Right lobe of liver (tissue), 6 donors: ENCODE measurements at regions not wholly inside any gene's neighbourhood (a gene's known extent, or its start where the extent isn't known, plus 50 kb on each side); places are given as distances from the start of the nearest gene placed in this dataset.

ENCODE experiments used
- ATAC-seq, 4 donors: fragments of 200-7000 bp; cut with Tn5 transposase; one replicate each; pipeline ENCODE4 v1.9.1; 2020; ENCODE audit warnings: mild to moderate bottlenecking in 4 of 4, moderate library complexity in 4 of 4
- DNase-seq, 3 donors: peaks; one replicate each; pipeline ENCODE4 v3.0.0-alpha.2; 2020
- H3K27ac ChIP-seq, 3 donors: fragments of 200-600 bp; one replicate each; pipeline ENCODE4 v1.8.0; 2022
- H3K27me3 ChIP-seq, 2 donors: fragments of 200-600 bp; one replicate each; pipeline ENCODE4 v1.8.0; 2022
- H3K36me3 ChIP-seq, 4 donors: fragments of 200-600 bp; sonication (generic) in 1 of 4; one replicate each; pipeline versions ENCODE4 v1.5.1 to v1.8.0; 2017 to 2022; ENCODE audit warnings: control low read depth in 1 of 4
- H3K4me1 ChIP-seq, 4 donors: fragments of 200-600 bp; sonication (generic) in 1 of 4; one replicate each; pipeline versions ENCODE4 v1.5.1 to v1.8.0; 2017 to 2022; ENCODE audit warnings: control low read depth in 1 of 4
- H3K4me3 ChIP-seq, 3 donors: fragments of 200-600 bp; one replicate each; pipeline ENCODE4 v1.8.0; 2022
- H3K9me3 ChIP-seq, 4 donors: fragments of 200-600 bp; sonication (generic) in 1 of 4; one replicate each; pipeline versions ENCODE4 v1.5.1 to v1.8.0; 2017 to 2022; ENCODE audit warnings: control low read depth in 1 of 4
- CTCF ChIP-seq, 4 donors: fragments of 200-600 bp in 3 of 4; fragments of 450-650 bp in 1 of 4; IDR thresholded peaks; one replicate each; pipeline versions ENCODE4 v1.5.1 to v1.8.0; 2016 to 2022; ENCODE audit warnings: antibody characterized with exemption in 4 of 4, mild to moderate bottlenecking in 2 of 4
- POLR2A ChIP-seq: fragments of 450-650 bp; IDR thresholded peaks from one replicate; pipeline ENCODE4 v1.6.1; 2017; ENCODE audit warnings: antibody characterized with exemption, mild to moderate bottlenecking
- WGBS: methylation state at CpG from one replicate; pipeline ENCODE4 v1.1.6; 2018; ENCODE audit warnings: low coverage, low lambda C conversion rate; ENCODE audit not compliant: insufficient coverage; ENCODE audit errors: missing lambda C conversion rate; 5-methylcytosine and 5-hydroxymethylcytosine counted together
- intact Hi-C, 2 donors: fragments of 100-400 bp; cut with DNase I; formaldehyde crosslinking; loops; one replicate each; pipeline versions ENCODE4 v1.11.2 to v1.14.1; 2022
- donor health status: DM: no; HTN: yes; CAD: no.
- donor health status: DM: no; HTN: no; CAD: no.
- donor health status: DM: no; HTN: no; CAD: no.
- donor health status: DM: no; HTN: yes; CAD: no.
- donor health status: DM: no; HTN: yes; CAD: no.

DNA sequence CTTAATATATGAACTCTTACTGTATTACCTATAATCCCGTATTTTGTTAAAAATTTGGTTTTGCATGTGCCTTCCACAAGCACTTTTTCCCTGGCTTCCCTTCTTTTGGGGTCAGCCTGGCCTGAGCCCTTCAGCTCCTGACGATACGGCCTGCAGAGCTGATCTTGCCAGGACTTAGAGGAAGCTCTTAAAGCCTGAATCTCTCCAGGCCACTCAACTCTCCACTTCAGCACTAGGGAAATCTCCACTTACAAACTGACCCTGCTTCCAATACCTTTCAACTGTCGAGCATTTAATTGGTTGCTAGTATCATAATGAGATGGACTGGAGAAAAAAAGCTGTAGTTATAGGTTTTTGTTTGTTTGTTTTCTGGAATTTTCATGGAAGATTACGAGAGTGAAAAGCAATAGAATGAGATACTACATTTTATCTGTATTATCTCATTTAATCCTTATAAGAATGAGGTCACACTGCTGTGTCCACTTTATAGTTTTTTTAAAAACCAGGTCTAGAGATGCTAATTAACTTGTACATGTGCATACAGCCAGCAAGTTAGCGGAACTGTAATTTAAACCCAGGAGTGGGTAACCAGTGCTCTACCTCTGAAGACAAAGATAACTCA is 54.8 kb downstream of the ZBTB38 start:
- H3K4me1 ChIP-seq: peaks cover 0 to 19% (median 9%) of the 10 kb centered on the region in 4 donors
- H3K27ac ChIP-seq: no peak overlapping the region
- H3K4me3 ChIP-seq: no peak overlapping the region
- H3K9me3 ChIP-seq: no peaks in the 10 kb centered on the region
- H3K36me3 ChIP-seq: no peaks in the 10 kb centered on the region
- no peak for DNase-seq
- no peaks in the 10 kb centered on the region for H3K27me3 ChIP-seq
- no peak for TF ChIP-seq CTCF (IDR thresholded peaks at IDR 0.05)
- TF ChIP-seq POLR2A: no peak
- intact Hi-C loops: no loop called here
- no peak for ATAC-seq
- 82% methylated on average over 6 of the region's 6 CpGs for WGBS

GRCh38 chr3:141425523-141426233 is 57.4 kb downstream of the ZBTB38 start:
- WGBS: 75% methylated on average over 2 of the region's 6 CpGs
- Histone ChIP-seq H3K27me3 (no peaks in the 10 kb centered on the region), H3K27ac (peak overlapping the region; percentile 60 to 67 (median 66)), H3K4me3 (no peak overlapping the region), H3K36me3 (no peaks in the 10 kb centered on the region), H3K4me1 (peaks cover 0 to 33% (median 12%) of the 10 kb centered on the region in 4 donors), H3K9me3 (no peaks in the 10 kb centered on the region)
- no peak for TF ChIP-seq CTCF (IDR thresholded peaks at IDR 0.05)
- no peak for TF ChIP-seq POLR2A
- peak in 1 of 4 donors; percentile 5 for ATAC-seq
- intact Hi-C loops: no loop called here
- DNase-seq: no peak

- DNase-seq (peak; percentile 80 to 85 (median 84)), ATAC-seq (peak; percentile 84 to 91 (median 87))
- no peaks in the 10 kb centered on the region for H3K9me3 ChIP-seq
- intact Hi-C loops: no loop called here
- H3K27me3 ChIP-seq: no peaks in the 10 kb centered on the region
- H3K27ac ChIP-seq: peak overlapping the region; percentile 60 to 67 (median 66)
- H3K4me1 ChIP-seq: peaks cover 0 to 36% (median 15%) of the 10 kb centered on the region in 4 donors
- TF ChIP-seq CTCF (IDR thresholded peaks at IDR 0.05) (no peak), POLR2A (no peak)
- H3K36me3 ChIP-seq: no peaks in the 10 kb centered on the region
- no peak overlapping the region for H3K4me3 ChIP-seq
- 16% methylated on average over 9 of the region's 9 CpGs for WGBS
Observed at GRCh38 chr3:141426404-141427034, 58.2 kb downstream of the ZBTB38 start.

GRCh38 chr3:141427764-141428163 is 59.1 kb upstream of the RASA2 start:
- H3K36me3 ChIP-seq: no peaks in the 10 kb centered on the region
- DNase-seq: no peak
- TF ChIP-seq POLR2A (no peak), CTCF (IDR thresholded peaks at IDR 0.05) (no peak)
- no peaks in the 10 kb centered on the region for H3K27me3 ChIP-seq
- peak overlapping the region in 1 of 3 donors; percentile 66 for H3K27ac ChIP-seq
- H3K9me3 ChIP-seq: no peaks in the 10 kb centered on the region
- H3K4me1 ChIP-seq: peaks cover 0 to 49% (median 20%) of the 10 kb centered on the region in 4 donors
- no peak for ATAC-seq
- intact Hi-C loops: no loop called here
- no peak overlapping the region for H3K4me3 ChIP-seq
- WGBS: no CpG with 5 or more reads among the region's 4 CpGs
